Liver (tissue), 8 donors: ENCODE measurements at regions not wholly inside any gene's neighbourhood (a gene's known extent, or its start where the extent isn't known, plus 50 kb on each side); places are given as distances from the start of the nearest gene placed in this dataset.

Experiments used
- DNase-seq: peaks from one replicate; pipeline ENCODE4 v3.0.0-alpha.2; 2017; ENCODE audit warnings: low spot score
- H3K27ac ChIP-seq, 2 donors: one replicate each; pipeline ENCODE4 v1.7.0; 2013; ENCODE audit warnings: inconsistent platforms in 2 of 2, low read length in 2 of 2, control low read depth in 1 of 2, low read depth in 1 of 2, mild to moderate bottlenecking in 1 of 2
- H3K27me3 ChIP-seq, 4 donors: one replicate each; pipeline versions ENCODE4 v1.6.1 to v1.7.0; 2013; ENCODE audit warnings: low read length in 3 of 4, inconsistent platforms in 1 of 4, mild to moderate bottlenecking in 1 of 4, moderate library complexity in 1 of 4; ENCODE audit not compliant: control insufficient read depth in 4 of 4, insufficient read depth in 4 of 4
- H3K36me3 ChIP-seq, 4 donors: one replicate each; pipeline versions ENCODE4 v1.6.1 to v1.7.0; 2013; ENCODE audit warnings: low read length in 3 of 4, mild to moderate bottlenecking in 3 of 4, low read depth in 1 of 4, moderate library complexity in 1 of 4; ENCODE audit not compliant: control insufficient read depth in 4 of 4, insufficient read depth in 3 of 4
- H3K4me1 ChIP-seq, 4 donors: one replicate each; pipeline versions ENCODE4 v1.6.1 to v1.7.0; 2013; ENCODE audit warnings: low read length in 3 of 4, mild to moderate bottlenecking in 3 of 4, moderate library complexity in 1 of 4; ENCODE audit not compliant: control insufficient read depth in 4 of 4, insufficient read depth in 4 of 4
- H3K4me3 ChIP-seq, 3 donors: one replicate each; pipeline versions ENCODE4 v1.6.1 to v1.7.0; 2013; ENCODE audit warnings: low read length in 3 of 3, control low read depth in 1 of 3, low read depth in 1 of 3, mild to moderate bottlenecking in 1 of 3
- H3K9ac ChIP-seq, 2 donors: one replicate each; pipeline ENCODE4 v1.7.0; 2013; ENCODE audit warnings: low read length in 2 of 2, mild to moderate bottlenecking in 2 of 2, moderate library complexity in 2 of 2, control low read depth in 1 of 2, low read depth in 1 of 2
- H3K9me3 ChIP-seq, 4 donors: one replicate each; pipeline versions ENCODE4 v1.6.1 to v1.7.0; 2013; ENCODE audit warnings: low read length in 3 of 4; ENCODE audit not compliant: control insufficient read depth in 4 of 4
- ATF3 ChIP-seq: IDR thresholded peaks from 2 replicates; pipeline ENCODE4 v1.6.1; 2016; ENCODE audit warnings: antibody characterized with exemption
- EGR1 ChIP-seq, 2 donors: IDR thresholded peaks; 2 replicates each; pipeline ENCODE4 v1.6.1; 2016 to 2018; ENCODE audit warnings: antibody characterized with exemption in 2 of 2, low read depth in 2 of 2
- FOXA1 ChIP-seq: IDR thresholded peaks from 2 replicates; pipeline ENCODE4 v1.6.1; 2016; ENCODE audit warnings: antibody characterized with exemption
- FOXA2 ChIP-seq: IDR thresholded peaks from 2 replicates; pipeline ENCODE4 v1.6.1; 2016; ENCODE audit warnings: antibody characterized with exemption
- GABPA ChIP-seq, 2 donors: IDR thresholded peaks in 1 of 2; conservative IDR thresholded peaks in 1 of 2; 2 replicates each; pipeline ENCODE4 v1.6.1; 2016; ENCODE audit warnings: antibody characterized with exemption in 2 of 2, mild to moderate bottlenecking in 1 of 2, moderate library complexity in 1 of 2
- HNF4A ChIP-seq, 2 donors: conservative IDR thresholded peaks; 2 replicates each; pipeline ENCODE4 v1.6.1; 2016; ENCODE audit warnings: antibody characterized with exemption in 2 of 2, mild to moderate bottlenecking in 2 of 2
- HNF4G ChIP-seq: IDR thresholded peaks from 2 replicates; pipeline ENCODE4 v1.6.1; 2016; ENCODE audit warnings: antibody characterized with exemption
- JUND ChIP-seq, 2 donors: IDR thresholded peaks; 2 replicates each; pipeline ENCODE4 v1.6.1; 2016; ENCODE audit warnings: antibody characterized with exemption in 2 of 2
- NR2F2 ChIP-seq: IDR thresholded peaks from 2 replicates; pipeline ENCODE4 v1.6.1; 2016; ENCODE audit warnings: antibody characterized with exemption
- RAD21 ChIP-seq, 2 donors: IDR thresholded peaks; 2 replicates each; pipeline ENCODE4 v1.6.1; 2016; ENCODE audit warnings: antibody characterized with exemption in 2 of 2, mild to moderate bottlenecking in 2 of 2
- RXRA ChIP-seq, 2 donors: IDR thresholded peaks; 2 replicates each; pipeline ENCODE4 v1.6.1; 2017 to 2018; ENCODE audit warnings: antibody characterized with exemption in 2 of 2, mild to moderate bottlenecking in 1 of 2
- SP1 ChIP-seq: IDR thresholded peaks from 2 replicates; pipeline ENCODE4 v1.6.1; 2018; ENCODE audit warnings: antibody characterized with exemption, mild to moderate bottlenecking
- TAF1 ChIP-seq: conservative IDR thresholded peaks from 2 replicates; pipeline ENCODE4 v1.6.1; 2016; ENCODE audit warnings: antibody characterized with exemption, mild to moderate bottlenecking
- YY1 ChIP-seq: IDR thresholded peaks from 2 replicates; pipeline ENCODE4 v1.6.1; 2016; ENCODE audit warnings: antibody characterized with exemption, mild to moderate bottlenecking
- ZBTB33 ChIP-seq: IDR thresholded peaks from 2 replicates; pipeline ENCODE4 v1.6.1; 2016; ENCODE audit warnings: antibody characterized with exemption
- WGBS: extraction: QIAGEN DNeasy Blood & Tissue Kit; methylation state at CpG from one replicate; pipeline ENCODE4 v1.1.7; 2013; 5-methylcytosine and 5-hydroxymethylcytosine counted together
- TF ChIP-seq, protein P1 (sequence below): IDR thresholded peaks from 2 replicates; pipeline ENCODE4 v1.6.1; 2016; ENCODE audit warnings: antibody characterized with exemption
- TF ChIP-seq, protein P2 (sequence below): IDR thresholded peaks from 2 replicates; pipeline ENCODE4 v1.6.1; 2016; ENCODE audit warnings: antibody characterized with exemption, mild to moderate bottlenecking
- TF ChIP-seq, protein P3 (sequence below): fragments of 150-350 bp; IDR thresholded peaks from 2 replicates; pipeline ENCODE4 v1.5.1; 2017; ENCODE audit warnings: improper control_type of control experiment, low read depth, low read length; ENCODE audit not compliant: missing input control
- donor health status: healthy.
- donor health status: healthy.
- donor health status: healthy.
- donor health status: healthy.
- donor health status: healthy.

GRCh38 chr14:80446356-80446755, 235.1 kb upstream of the DIO2 start:
- Histone ChIP-seq H3K9me3 (peaks cover 0 to 4% (median under 1%) of the 10 kb centered on the region in 4 donors), H3K27me3 (no peaks in the 10 kb centered on the region), H3K4me3 (no peak overlapping the region)

DNA sequence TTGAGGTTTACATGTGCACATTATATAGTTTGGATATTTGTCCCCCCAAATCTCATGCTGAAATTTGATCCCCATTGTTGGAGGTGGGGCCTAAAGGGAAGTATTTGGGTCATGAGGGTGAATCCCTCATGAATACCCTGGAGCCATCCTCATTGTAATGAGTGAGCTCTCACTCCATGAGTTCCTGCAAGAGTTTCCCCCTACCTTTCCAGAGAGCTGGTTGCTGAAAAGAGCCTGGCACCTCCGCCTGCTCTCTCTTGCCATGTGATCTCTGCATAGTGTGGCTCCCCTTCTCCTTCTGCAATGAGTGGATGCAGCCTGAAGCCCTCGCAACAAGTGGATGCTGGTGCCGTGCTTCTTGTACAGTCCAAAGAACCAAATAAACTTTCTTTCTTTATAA, 234.3 kb upstream of the DIO2 start:
- Histone ChIP-seq H3K4me3 (no peak overlapping the region), H3K9ac (no peak overlapping the region), H3K36me3 (no peaks in the 10 kb centered on the region), H3K27me3 (no peaks in the 10 kb centered on the region), H3K9me3 (peaks cover 0 to 3% (median under 1%) of the 10 kb centered on the region in 4 donors), H3K27ac (no peak overlapping the region), H3K4me1 (no peaks in the 10 kb centered on the region)
- WGBS: 84% methylated on average over 3 of the region's 3 CpGs
- DNase-seq: no peak
- TF ChIP-seq GABPA (IDR thresholded peaks at IDR 0.05 in 1 of 2, conservative IDR thresholded peaks at IDR 0.05 in 1 of 2) (no peak), HNF4A (conservative IDR thresholded peaks at IDR 0.05) (no peak), EGR1 (IDR thresholded peaks at IDR 0.05; ENCODE audit: low read depth in 2 of 2) (no peak), ZBTB33 (no peak), NR2F2 (no peak), JUND (IDR thresholded peaks at IDR 0.05) (no peak), FOXA1 (no peak), HNF4G (no peak), ATF3 (no peak), TAF1 (no peak), RXRA (IDR thresholded peaks at IDR 0.05) (no peak), FOXA2 (no peak), RAD21 (IDR thresholded peaks at IDR 0.05) (no peak), SP1 (no peak)
- TF ChIP-seq, protein P1, sequence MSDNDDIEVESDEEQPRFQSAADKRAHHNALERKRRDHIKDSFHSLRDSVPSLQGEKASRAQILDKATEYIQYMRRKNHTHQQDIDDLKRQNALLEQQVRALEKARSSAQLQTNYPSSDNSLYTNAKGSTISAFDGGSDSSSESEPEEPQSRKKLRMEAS: no peak

More at GRCh38 chr14:80446356-80446755, 235.1 kb upstream of the DIO2 start:
- no peak for DNase-seq
- H3K36me3 ChIP-seq: no peaks in the 10 kb centered on the region
- no peak overlapping the region for H3K9ac ChIP-seq
- H3K27ac ChIP-seq: no peak overlapping the region
- H3K4me1 ChIP-seq: no peaks in the 10 kb centered on the region
- TF ChIP-seq, protein P1: no peak
- TF ChIP-seq HNF4A (conservative IDR thresholded peaks at IDR 0.05) (no peak), YY1 (no peak), ATF3 (no peak), FOXA2 (no peak), JUND (IDR thresholded peaks at IDR 0.05) (no peak), HNF4G (no peak), EGR1 (IDR thresholded peaks at IDR 0.05; ENCODE audit: low read depth in 2 of 2) (no peak)
- TF ChIP-seq, protein P2, sequence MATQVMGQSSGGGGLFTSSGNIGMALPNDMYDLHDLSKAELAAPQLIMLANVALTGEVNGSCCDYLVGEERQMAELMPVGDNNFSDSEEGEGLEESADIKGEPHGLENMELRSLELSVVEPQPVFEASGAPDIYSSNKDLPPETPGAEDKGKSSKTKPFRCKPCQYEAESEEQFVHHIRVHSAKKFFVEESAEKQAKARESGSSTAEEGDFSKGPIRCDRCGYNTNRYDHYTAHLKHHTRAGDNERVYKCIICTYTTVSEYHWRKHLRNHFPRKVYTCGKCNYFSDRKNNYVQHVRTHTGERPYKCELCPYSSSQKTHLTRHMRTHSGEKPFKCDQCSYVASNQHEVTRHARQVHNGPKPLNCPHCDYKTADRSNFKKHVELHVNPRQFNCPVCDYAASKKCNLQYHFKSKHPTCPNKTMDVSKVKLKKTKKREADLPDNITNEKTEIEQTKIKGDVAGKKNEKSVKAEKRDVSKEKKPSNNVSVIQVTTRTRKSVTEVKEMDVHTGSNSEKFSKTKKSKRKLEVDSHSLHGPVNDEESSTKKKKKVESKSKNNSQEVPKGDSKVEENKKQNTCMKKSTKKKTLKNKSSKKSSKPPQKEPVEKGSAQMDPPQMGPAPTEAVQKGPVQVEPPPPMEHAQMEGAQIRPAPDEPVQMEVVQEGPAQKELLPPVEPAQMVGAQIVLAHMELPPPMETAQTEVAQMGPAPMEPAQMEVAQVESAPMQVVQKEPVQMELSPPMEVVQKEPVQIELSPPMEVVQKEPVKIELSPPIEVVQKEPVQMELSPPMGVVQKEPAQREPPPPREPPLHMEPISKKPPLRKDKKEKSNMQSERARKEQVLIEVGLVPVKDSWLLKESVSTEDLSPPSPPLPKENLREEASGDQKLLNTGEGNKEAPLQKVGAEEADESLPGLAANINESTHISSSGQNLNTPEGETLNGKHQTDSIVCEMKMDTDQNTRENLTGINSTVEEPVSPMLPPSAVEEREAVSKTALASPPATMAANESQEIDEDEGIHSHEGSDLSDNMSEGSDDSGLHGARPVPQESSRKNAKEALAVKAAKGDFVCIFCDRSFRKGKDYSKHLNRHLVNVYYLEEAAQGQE: no peak
- TF ChIP-seq, protein P3, sequence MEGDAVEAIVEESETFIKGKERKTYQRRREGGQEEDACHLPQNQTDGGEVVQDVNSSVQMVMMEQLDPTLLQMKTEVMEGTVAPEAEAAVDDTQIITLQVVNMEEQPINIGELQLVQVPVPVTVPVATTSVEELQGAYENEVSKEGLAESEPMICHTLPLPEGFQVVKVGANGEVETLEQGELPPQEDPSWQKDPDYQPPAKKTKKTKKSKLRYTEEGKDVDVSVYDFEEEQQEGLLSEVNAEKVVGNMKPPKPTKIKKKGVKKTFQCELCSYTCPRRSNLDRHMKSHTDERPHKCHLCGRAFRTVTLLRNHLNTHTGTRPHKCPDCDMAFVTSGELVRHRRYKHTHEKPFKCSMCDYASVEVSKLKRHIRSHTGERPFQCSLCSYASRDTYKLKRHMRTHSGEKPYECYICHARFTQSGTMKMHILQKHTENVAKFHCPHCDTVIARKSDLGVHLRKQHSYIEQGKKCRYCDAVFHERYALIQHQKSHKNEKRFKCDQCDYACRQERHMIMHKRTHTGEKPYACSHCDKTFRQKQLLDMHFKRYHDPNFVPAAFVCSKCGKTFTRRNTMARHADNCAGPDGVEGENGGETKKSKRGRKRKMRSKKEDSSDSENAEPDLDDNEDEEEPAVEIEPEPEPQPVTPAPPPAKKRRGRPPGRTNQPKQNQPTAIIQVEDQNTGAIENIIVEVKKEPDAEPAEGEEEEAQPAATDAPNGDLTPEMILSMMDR: no peak
